Activated CD4-positive, alpha-beta T cell treated with anti-CD3 and anti-CD28 coated beads, Interleukin-2, Interleukin-6, amounts not matched to agents 100 ng/mL and 50 ng/mL, durations not matched to agents 16 hours and 8 hours (primary cell): ENCODE measurements at regions not wholly inside any gene's neighbourhood (a gene's known extent, or its start where the extent isn't known, plus 50 kb on each side); places are given as distances from the start of the nearest gene placed in this dataset.
A peak's percentile ranks its signal among the peaks of the same experiment; 100 is the strongest.
"Not testable (repeated sequence)": the region's sequence is repeated elsewhere in the genome, so short reads cannot be mapped to it uniquely, and the experiment has no call there.

ENCODE experiments used
- DNase-seq: peaks from one replicate; pipeline ENCODE4 v3.0.0-alpha.2; 2020

DNA sequence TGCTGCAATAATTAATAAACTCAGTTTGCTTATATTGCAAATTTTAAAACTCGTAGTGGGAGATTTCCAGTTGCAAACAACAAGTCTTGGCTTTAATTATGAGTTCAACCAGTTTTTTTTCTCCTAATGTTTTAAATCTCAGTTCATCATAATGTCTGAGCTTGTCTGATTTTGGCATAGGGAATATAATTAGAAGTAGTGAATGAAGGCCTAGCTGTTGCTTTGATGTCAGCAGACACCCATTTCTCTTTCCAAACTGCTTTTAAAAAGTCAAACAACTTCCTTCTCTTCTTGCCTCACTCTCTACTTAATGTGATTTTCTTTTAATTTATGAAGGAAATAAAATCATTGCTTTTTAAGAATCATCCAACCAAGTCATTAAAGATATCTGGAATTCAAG is 1462.1 kb downstream of the DPP10 start:
- DNase-seq, result no peak

DNA sequence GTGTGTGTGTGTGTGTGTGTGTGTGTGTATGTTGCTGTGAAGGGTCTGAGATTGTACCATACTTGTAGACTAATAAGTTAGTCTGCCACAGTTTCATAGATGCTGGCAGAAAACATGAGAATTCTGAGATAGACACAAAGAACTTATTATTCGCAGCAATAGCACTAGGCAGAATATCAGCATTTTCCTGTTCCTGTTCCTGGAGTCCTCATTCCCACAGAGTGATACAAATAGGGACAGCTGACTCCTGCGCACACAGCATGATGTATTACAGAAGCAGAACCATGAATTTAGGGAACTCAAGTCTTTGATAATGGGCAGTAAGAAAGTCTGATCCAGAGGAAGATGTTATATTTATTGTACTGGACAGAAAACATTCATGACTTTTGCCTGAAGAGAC is 1466.3 kb downstream of the DPP10 start:
- no peak for DNase-seq

DNA sequence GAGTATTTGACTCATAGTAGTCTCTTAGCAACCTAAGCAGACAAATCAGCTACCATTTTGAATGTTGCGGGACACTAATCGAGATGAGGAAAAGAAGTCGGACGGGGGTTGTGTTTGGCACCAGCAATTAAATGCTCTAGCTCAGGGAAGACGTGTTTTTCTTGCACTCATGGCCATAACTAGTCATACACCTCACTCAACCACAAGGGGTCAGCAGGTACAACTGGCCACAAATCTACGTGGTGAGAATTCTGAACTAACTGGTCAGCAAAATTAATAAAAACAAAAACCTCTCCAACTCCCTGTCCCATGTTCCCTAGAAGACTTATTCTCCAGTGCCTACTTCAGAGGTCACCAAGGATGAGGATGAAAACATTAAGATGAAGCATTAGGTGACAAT is 1467.8 kb downstream of the DPP10 start:
- no peak for DNase-seq

GRCh38 chr2:115913921-115914320 is 1471.5 kb downstream of the DPP10 start:
- DNase-seq, result no peak

- DNase-seq, result no peak
Observed at GRCh38 chr2:115921541-115921940, 1479.1 kb downstream of the DPP10 start.

DNA sequence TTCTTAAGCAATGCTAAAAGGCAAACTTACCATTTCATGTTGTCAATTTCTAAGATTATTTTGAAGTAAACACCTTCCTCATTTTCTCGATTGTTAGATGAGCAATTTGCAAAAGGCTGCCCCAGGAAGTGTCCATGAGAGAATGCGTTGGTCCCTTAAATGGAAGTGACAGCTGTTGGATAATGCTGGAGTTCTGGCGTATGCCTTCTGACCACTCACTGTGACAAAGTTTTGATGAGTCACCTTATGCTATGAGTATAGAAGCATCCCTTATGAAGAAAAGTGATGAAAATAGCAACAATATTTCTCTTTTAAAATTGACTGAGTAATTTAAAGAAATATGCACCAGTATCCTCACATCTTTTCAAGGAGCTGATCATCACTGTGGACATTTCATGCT is 1497.5 kb downstream of the DPP10 start:
- DNase-seq, result no peak

GRCh38 chr2:115942800-115943199 is 1500.4 kb downstream of the DPP10 start:
- DNase-seq, result no peak

GRCh38 chr2:115946341-115946740 is 1503.9 kb downstream of the DPP10 start:
- no peak for DNase-seq

- no peak for DNase-seq
Observed at GRCh38 chr2:115946891-115947290, 1504.5 kb downstream of the DPP10 start.

- DNase-seq, result no peak
Observed at GRCh38 chr2:115976916-115977315, 1534.5 kb downstream of the DPP10 start.

DNA sequence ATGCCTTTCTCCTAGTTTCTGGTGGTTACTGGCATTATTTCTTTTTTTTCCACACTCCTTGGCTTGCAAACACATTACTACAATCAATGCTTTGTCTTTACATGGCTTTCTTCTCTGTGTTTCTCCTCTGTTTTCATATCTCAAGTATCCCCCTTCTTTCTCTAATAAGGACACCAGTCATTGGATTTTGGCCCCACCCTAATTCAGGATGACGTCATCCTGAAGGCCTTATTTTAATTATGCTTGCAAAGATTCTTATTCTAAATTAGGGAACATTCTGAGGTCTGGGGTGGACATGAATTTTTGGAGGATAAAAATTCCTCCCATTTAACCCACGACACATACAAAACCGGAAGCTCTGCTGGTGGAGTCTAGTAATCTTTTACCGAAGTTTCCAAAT is 1556.6 kb downstream of the DPP10 start:
- DNase-seq, result no peak

DNA sequence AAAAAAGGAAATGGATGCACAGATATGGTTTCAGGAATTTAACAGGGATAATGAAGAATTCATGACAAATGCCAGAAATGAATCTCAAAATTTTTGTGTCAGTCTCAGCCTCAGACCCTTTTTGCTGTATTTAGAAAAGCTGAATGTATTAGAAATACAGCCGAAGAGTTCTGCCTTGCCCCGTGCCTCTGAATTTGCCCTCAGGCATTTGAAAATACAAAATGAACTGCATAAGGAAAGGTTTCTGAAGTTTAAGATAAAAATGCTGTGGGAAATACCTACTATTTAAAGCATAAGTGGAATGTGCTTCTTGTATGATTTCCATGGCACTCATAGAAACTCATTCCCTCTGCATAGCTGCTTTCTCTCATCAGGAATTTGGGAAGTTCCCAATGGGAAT is 1580.6 kb downstream of the DPP10 start:
- no peak for DNase-seq

DNA sequence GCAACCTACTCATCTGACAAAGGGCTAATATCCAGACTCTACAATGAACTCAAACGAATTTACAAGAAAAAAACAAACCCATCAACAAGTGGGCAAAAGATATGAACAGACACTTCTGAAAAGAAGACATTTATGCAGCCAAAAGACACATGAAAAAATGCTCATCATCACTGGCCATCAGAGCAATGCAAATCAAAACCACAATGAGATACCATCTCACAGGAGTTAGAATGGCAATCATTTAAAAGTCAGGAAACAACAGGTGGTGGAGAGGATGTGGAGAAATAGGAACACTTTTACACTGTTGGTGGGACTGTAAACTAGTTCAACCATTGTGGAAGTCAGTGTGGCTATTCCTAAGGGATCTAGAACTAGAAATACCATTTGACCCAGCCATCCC is 1596.3 kb downstream of the DPP10 start:
- DNase-seq, result not testable (repeated sequence)

- no peak for DNase-seq
Observed at GRCh38 chr2:116042530-116042929, 1600.1 kb downstream of the DPP10 start.

- DNase-seq, result no peak
Observed at GRCh38 chr2:116057538-116057937, 1615.1 kb downstream of the DPP10 start.

DNA sequence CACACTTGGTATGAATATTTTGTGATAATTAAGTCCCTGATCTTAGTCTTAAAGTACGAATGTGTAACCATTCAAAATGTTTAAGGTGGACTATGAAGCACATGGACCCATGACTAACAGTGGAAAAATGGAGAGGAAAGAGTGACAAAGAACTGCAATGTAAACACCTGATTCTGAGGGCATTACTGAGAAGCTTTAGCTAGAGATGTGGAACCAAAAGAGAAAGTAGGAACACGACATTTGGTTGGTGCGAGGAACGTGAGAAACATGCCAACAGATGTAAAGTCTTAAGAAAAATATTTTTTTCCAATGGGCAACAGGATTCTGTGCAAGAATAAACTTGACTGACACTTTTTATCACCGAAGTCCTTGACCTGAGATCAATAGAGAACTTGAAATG is 1618.6 kb downstream of the DPP10 start:
- DNase-seq, result no peak

GRCh38 chr2:116073731-116074130 is 1631.3 kb downstream of the DPP10 start:
- DNase-seq, result no peak

DNA sequence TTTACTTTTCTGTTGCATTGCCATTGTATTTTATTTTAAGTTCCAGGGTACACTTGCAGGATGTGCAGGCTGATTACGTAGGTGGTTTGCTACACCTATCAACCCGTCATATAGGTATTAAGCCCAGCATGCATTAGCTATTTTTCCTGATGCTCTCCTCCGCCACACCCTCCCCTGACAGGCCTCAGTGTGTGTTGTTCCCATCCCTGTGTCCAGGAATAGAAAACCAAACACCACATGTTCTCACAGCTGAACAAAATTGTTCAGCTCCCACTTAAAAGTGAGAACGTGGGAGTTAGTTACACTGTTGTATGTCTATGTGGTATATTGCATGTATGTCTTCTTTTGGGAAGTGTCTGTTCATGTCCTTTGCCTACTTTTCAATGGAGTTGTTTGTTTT is 1631.7 kb downstream of the DPP10 start:
- DNase-seq, result no peak

DNA sequence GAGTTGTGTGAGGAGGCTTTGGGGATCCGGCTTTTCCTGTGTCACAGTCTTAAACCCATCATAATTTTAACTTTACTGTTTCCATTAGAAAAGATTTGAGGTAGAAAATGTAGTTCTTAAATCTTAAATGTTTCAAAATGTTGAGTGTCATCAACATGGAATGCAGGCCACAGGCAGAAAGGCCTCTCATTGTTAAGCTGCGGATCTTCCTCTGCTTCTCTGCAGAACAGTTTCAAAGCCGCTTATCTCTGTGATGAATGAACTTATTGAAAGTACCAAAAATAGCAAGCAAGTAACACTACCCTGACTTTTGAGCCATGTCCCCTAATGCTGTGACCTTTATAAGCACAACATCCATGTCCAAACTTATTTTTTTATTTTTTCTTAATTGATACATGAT is 1645.8 kb downstream of the DPP10 start:
- DNase-seq, result no peak

- DNase-seq, result peak; percentile 1
Observed at GRCh38 chr2:116094196-116094595, 1651.8 kb downstream of the DPP10 start.

- DNase-seq, result no peak
Observed at GRCh38 chr2:116095636-116096035, 1653.2 kb downstream of the DPP10 start.

GRCh38 chr2:116098049-116098448 is 1655.6 kb downstream of the DPP10 start:
- no peak for DNase-seq

- no peak for DNase-seq
Observed at GRCh38 chr2:116109471-116109870, 1667.0 kb downstream of the DPP10 start.

DNA sequence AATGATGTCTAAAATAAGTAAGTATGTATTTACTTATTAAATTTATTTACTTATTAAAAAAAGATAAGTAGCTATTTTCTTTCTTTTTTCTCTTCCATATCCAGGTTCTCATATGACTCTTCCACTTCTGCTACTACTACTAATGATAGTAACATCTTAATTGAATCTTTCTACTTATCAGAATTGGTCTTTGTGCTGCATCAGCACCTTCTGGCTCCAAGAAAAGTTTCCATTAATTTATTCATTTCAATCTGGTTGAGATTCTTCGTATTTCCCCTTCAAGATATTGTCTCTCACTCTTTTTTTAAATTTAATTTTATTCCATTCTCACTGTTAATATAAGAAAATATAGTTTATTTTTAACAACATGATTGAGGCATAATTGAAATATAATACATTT is 1675.4 kb downstream of the DPP10 start:
- no peak for DNase-seq

- no peak for DNase-seq
Observed at GRCh38 chr2:116132833-116133232, 1681.7 kb upstream of the DDX18 start.

DNA sequence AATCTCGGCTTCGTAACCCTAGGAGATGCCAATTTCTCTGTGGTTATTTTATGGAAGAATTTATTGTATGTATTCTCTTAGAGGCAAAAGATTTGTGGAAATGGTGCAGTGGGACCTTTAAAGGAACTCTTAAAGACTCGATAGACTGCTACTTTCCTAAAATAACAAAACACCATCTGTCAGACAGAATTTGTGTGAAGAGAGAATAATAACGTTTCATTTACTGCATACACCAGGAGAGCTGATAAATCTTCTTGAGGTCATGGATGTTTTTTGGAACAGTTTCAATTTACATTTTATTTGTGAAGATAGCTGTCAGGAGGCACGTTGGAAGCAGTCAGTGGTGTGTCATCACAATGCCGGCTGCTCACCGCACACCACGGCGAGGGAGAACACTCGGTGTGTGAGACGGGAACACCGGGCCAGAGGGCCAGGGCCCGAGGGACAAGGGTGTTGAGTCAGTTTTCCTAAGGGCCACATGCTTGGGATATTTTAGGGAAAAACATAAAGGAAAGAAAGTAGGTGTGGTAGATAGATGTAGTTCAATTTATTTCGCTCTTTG is 1681.0 kb upstream of the DDX18 start:
- DNase-seq, result no peak
